HG02759 (cell line): ENCODE measurements at regions not wholly inside any gene's neighbourhood (a gene's known extent, or its start where the extent isn't known, plus 50 kb on each side); places are given as distances from the start of the nearest gene placed in this dataset.
"Not testable (repeated sequence)": the region's sequence is repeated elsewhere in the genome, so short reads cannot be mapped to it uniquely, and the experiment has no call there.

ENCODE experiments used
- ATAC-seq: cut with Tn5 transposase; IDR thresholded peaks from one replicate; pipeline ENCODE4 v1.9.1; 2021; ENCODE audit warnings: mild to moderate bottlenecking, moderate library complexity; ENCODE audit not compliant: unreplicated experiment

- ATAC-seq, result no peak
Observed at GRCh38 chr5:25033658-25034057, 388.9 kb upstream of the CDH10 start.

- ATAC-seq, result no peak
Observed at GRCh38 chr5:25029004-25029403, 384.2 kb upstream of the CDH10 start.

GRCh38 chr5:25027526-25027925 lies 382.7 kb upstream of the CDH10 start:
- no peak for ATAC-seq

- ATAC-seq, result no peak
Observed at GRCh38 chr5:25027061-25027460, 382.3 kb upstream of the CDH10 start.

- ATAC-seq, result no peak
Observed at GRCh38 chr5:25025831-25026230, 381.1 kb upstream of the CDH10 start.

GRCh38 chr5:25020454-25020853 lies 375.7 kb upstream of the CDH10 start:
- ATAC-seq, result no peak

- no peak for ATAC-seq
Observed at GRCh38 chr5:25009063-25009462, 364.3 kb upstream of the CDH10 start.

GRCh38 chr5:25006734-25007133 lies 362.0 kb upstream of the CDH10 start:
- ATAC-seq, result no peak

GRCh38 chr5:25006237-25006636 lies 361.5 kb upstream of the CDH10 start:
- no peak for ATAC-seq

GRCh38 chr5:25005431-25005830 lies 360.7 kb upstream of the CDH10 start:
- ATAC-seq, result no peak

GRCh38 chr5:25002371-25002770 lies 357.6 kb upstream of the CDH10 start:
- no peak for ATAC-seq

GRCh38 chr5:24999732-25000131 lies 355.0 kb upstream of the CDH10 start:
- no peak for ATAC-seq

- no peak for ATAC-seq
Observed at GRCh38 chr5:24998641-24999040, 353.9 kb upstream of the CDH10 start.

- ATAC-seq, result no peak
Observed at GRCh38 chr5:24986326-24986725, 341.5 kb upstream of the CDH10 start.

GRCh38 chr5:24978552-24978951 lies 333.8 kb upstream of the CDH10 start:
- not testable (repeated sequence) for ATAC-seq

GRCh38 chr5:24963611-24964010 lies 318.8 kb upstream of the CDH10 start:
- ATAC-seq, result no peak

- ATAC-seq, result no peak
Observed at GRCh38 chr5:24923400-24923799, 278.6 kb upstream of the CDH10 start.

- ATAC-seq, result no peak
Observed at GRCh38 chr5:24918676-24919075, 273.9 kb upstream of the CDH10 start.

GRCh38 chr5:24916863-24917262 lies 272.1 kb upstream of the CDH10 start:
- ATAC-seq, result no peak

- ATAC-seq, result no peak
Observed at GRCh38 chr5:24909210-24909609, 264.4 kb upstream of the CDH10 start.

- no peak for ATAC-seq
Observed at GRCh38 chr5:24906689-24907088, 261.9 kb upstream of the CDH10 start.

- ATAC-seq, result no peak
Observed at GRCh38 chr5:24904981-24905517, 260.3 kb upstream of the CDH10 start.

- no peak for ATAC-seq
Observed at GRCh38 chr5:24899180-24899579, 254.4 kb upstream of the CDH10 start.

- no peak for ATAC-seq
Observed at GRCh38 chr5:24864244-24864643, 219.5 kb upstream of the CDH10 start.
